HG03066 (cell line): ENCODE measurements at regions not wholly inside any gene's neighbourhood (a gene's known extent, or its start where the extent isn't known, plus 50 kb on each side); places are given as distances from the start of the nearest gene placed in this dataset.

Source experiments
- ATAC-seq: cut with Tn5 transposase; IDR thresholded peaks from one replicate; pipeline ENCODE4 v1.9.1; 2021; ENCODE audit warnings: low read depth; ENCODE audit not compliant: unreplicated experiment

DNA sequence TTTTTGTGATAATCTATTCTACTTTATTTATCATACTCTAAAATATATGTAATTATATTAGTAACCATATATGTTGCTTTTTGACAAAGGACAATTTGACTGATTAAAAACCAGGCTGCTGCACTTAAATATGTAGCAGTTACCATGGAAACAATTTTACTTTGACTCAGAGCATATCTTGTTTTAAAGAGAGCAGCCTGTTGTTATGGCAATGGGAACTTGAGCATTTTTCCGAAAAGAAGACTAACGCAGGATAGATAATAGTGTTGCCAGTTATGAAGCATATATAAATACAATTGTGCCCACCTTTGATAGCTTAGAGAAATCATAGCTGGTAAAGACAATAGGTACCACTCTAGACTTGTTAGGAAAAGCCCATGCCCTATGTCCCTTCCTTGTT is 283.0 kb downstream of the GASK1B start:
- ATAC-seq: no peak

DNA sequence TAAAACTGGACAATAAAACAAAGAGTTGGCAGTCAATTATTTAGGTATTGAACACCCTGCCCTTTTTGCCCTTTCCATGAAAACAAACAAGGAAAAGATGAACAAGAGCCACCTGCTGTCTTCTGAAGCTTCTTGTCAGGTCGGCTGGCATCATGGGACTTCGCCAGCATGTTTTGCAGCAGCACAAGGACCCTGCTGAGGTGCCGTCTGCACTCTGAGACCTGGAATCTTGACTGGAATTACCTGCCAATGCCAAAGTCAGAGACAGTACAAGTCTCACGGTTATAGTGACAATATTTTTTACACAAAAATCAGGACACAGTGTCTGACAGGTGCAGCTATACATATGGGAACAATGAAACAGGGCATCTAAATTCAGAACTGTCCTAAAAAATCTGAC is 284.5 kb downstream of the GASK1B start:
- no peak for ATAC-seq

DNA sequence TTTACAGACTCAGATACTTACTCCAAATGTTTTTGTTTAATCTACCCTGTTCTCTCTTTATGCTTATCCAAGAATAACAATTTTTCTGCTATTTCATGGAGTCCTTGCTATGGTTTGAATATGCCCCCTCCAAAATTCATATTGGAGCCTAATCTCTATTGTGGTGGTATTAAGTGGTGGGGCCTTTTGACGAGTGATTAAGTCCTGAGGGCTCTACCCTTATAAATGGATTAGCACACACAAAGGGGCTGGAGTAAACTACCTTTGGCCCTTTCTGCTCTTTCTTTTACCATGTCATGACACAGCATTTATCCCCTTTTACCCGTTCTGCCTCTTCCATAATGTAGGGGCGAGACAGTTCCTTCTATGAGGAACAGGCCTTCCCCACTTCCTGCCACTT is 285.5 kb downstream of the GASK1B start:
- ATAC-seq: no peak

DNA sequence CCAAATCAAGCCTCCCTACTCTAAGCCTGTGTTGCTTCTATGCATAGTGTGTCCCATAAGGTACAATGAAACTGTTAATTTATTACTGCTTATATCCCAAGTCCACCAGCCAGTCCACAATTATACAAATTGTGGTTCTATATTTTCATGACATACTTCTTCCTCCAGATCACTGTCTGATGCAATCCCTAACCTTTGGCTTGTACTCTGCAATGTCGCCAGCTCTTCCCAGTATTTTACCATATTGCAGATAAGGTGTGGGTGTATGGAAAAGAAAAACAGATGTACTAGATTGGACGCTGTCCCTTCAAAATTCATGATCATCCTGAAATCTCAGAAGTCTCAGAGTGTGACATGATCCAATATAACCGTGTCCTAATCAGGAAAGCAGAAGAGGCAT is 286.2 kb downstream of the GASK1B start:
- no peak for ATAC-seq

DNA sequence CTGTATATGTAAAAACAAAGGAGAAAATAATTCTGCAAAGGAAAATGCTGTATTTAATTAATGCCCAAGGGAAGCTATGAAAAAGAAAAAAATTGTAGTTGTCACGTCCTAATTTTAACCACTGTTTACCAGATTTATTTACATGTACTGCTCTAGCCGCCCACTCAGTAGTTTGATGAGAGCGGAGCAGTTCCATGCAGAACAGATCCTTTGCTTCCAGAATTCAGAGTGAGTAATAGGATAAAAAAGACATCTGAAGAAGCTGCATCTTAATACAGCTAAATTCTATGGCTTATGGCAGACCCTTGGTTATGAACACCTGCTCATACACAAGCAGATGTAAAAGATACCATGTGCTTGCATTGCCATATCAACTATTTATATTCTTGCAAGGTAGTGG is 287.0 kb downstream of the GASK1B start:
- no peak for ATAC-seq

DNA sequence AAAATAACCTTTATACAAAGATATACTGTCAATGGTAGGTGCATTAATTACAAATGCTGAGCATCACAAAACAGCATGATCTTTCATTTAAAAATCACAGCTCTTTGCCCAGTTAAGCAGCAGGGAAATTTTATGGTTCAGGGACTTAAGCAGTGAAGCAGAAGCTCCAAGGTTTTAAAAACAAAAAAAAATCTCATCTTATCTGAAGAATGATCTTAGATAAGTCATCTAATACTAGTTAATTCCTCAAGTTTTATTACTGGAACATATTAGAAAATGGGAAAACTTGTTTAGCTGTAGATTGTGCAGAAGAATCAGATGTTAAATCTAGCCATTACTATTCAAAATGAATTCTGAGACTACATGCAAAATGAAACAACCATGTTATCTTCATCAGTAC is 289.9 kb downstream of the GASK1B start:
- no peak for ATAC-seq

DNA sequence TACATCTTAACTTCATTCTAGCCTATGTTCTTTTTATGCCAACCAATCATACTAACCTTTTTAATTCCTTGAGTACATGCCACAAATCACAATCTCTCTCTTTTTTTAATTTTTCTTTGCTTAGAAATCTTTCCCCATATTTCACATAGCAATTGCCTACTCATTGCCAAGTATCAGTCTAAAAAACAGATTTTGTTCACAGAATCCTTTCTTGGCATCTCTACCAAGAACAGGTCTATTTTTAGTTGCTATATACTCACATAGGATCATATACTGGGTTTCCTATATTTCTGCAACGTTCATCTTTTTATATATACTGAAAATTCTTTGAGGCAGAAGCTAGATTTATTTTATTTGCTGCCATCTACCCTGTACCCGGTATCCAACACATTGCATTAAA is 292.1 kb downstream of the GASK1B start:
- ATAC-seq: no peak

DNA sequence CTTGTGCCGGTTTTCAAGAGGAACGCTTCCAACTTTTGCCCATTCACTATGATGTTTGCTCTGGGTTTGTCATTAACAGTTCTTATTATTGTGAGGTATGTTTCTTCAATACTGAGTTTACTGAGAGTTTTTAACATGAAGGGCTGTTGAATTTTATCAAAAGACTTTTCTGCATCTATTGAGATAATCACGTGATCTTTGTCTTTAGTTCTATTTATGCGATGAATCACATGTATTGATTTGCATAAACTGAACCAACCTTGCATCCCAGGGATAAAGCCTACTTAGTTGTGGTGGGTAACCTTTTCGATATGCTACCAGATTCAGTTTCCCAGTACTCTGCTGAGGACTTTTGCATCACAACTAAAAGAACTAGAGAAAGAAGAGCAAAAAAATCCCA is 318.0 kb downstream of the GASK1B start:
- ATAC-seq: no peak

DNA sequence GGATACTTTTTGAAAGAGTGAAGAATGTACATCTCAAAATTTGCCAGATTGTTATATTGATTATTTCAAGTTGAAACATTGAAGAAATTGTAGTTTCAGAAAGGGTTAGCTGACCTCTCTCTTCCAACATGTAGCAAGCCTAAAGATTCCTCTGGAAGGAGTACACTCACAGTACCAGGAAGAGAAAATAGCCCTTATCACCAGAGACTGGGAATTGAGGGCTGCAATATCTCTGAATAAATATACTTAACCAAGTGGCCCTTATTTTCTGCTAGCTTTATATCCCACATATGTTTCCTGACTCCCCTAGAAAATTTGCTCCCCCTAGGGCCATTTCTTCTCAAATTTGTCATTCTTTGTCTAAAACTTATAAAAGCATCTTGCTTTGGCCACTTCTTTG is 332.2 kb downstream of the GASK1B start:
- no peak for ATAC-seq

DNA sequence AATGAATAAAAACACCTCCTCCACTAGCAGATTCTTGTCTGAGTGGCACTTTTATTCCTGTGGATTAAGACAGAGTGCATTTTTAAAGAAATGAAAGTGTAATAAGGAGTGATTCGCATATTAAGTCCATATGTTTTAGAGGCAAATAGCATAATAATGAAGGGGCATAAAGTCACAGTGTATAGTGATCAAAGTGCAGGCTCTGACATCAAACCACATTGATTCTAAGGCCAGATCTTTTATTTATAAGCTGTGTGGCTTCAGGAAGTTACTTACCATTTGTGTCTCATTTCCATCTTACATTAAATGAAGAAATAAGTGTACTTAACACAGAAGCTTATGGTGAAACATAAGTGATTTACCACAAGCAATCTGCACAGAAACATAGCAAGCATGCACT is 332.8 kb downstream of the GASK1B start:
- no peak for ATAC-seq

DNA sequence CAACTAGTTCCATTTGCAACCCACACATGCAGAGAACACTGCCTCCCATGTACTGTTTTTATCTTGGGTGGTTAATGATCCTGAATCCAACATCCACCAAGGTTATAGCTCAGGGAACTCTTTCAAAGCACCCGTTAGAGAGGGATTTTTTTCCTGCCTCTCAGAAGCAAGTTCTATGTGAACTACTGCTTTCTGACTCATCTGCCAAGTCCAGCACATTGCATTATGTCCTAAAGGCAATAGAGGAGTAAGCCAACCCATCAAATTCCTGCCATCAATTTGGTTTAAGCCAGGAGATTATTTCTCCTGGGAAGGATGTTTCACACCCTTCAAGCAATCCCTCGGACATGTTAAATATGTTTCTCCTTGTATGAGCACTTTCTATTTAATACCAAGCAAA is 334.5 kb downstream of the GASK1B start:
- ATAC-seq: no peak

DNA sequence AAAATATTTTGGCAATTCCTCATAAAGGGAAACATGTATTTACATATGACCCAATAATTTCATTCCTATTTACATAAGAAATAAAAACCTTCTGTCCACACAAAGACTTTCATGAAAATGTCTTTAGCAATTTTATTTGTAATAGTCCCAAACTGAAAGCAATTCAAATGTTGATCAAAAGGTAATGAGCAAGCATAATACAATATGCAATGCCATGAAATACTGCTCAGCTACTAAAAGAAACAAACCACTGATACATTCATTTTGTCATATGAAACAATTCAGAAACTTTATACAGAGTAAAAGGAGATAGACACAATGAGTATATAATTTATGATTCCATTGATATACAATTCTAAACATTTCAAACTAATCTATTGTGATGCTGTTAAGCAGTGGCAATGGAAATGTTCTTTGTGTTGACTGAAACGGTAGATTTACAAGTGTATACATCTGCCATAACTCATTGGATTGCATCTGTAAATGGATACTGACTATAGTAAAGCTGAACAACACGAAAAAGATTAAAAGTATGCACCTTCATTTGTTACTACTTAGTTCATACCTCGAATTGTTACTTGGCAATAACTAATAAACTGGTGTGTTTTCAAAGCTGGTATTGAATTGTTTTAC is 335.6 kb downstream of the GASK1B start:
- ATAC-seq: no peak

DNA sequence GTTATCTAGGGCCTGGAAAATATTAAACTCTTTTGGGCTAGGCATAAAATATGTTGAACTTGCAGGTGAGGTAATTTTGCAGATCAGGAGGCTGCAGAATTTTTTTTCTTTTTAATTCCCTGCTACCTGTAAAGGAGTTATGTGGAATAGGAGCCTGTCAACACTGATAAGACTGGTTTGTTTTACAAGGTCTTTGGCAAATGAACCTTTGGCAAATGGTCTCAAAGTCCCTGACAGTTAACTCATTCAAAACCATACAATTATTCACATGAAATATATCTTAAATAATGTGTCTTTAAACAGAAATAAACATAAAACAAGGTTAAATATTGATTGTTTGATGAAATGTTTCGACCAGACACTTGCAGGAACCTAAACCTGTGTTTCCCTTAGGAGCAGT is 340.2 kb downstream of the GASK1B start:
- no peak for ATAC-seq

DNA sequence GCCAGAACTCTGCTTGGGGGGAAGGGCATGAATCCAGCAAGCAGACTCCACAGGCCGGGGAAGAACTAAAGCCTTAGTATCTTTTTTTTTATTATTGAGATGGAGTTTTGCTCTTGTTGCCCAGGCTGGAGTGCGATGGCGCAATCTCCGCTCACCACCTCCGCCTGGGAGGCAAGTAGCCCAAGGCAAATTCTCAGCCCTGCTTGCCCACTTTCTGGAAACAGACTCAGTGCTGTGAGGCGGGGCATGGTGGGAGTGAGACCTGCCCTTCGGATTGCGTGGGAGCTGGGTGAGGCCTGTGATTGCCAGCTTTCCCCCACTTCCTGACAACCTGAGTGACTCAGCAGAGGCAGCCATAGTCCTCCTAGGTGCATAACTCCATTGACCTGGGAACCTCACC is 348.8 kb downstream of the GASK1B start:
- no peak for ATAC-seq

DNA sequence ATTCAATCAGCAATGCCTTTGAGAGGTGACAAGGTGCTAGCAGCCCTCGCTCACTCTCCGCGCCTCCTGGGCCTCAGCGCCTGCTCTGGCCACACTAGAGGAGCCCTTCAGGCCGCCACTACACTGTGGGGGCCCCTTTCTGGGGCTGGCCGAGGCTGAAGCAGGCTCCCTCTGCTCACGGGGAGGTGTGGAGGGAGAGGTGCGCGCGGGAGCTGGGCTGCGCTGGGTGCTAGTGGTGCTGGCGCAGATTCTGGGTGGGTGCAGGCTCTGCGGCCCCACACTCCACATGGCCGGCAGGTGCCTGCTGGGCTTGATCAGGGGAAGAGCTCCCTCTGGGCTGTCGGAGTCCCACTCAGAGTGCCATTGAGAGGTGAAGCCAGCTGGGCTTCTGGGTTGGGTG is 351.0 kb downstream of the GASK1B start:
- ATAC-seq: no peak

DNA sequence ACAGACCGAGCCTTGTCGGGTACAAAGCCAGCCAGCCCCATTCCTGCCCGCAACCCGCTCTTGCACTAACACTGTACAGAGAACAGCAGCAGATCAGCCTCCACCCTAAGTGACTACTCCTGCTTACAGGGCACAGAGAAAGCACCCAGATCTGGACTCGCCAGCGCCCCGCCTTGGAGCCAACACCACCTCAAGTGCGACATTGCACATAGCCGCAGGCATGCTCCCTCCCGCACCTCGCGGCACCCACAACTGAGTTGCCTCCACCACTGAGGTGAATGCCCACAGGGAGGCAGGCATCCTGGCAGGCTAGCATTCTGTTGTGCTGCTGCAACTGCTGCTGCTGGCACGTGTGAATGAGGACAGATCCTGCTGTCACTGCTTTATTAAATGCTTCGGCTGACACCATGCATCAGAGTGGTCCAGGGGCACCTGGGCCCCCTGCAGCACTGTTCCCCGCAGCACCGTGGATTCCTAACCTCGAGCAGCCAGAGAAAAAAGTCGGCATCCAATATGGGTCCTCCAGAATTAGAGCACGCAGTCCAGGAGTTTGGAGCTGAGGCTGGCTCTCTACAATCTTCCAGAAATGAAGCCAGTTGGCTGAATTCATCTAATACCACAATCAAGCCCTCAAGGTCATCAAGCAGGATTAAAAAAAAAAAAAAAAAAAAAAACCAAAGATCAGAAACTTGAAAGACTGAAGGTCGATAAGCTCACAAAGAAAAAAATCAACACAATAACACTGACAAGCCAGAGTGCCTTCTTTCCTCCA is 352.9 kb downstream of the GASK1B start:
- no peak for ATAC-seq

DNA sequence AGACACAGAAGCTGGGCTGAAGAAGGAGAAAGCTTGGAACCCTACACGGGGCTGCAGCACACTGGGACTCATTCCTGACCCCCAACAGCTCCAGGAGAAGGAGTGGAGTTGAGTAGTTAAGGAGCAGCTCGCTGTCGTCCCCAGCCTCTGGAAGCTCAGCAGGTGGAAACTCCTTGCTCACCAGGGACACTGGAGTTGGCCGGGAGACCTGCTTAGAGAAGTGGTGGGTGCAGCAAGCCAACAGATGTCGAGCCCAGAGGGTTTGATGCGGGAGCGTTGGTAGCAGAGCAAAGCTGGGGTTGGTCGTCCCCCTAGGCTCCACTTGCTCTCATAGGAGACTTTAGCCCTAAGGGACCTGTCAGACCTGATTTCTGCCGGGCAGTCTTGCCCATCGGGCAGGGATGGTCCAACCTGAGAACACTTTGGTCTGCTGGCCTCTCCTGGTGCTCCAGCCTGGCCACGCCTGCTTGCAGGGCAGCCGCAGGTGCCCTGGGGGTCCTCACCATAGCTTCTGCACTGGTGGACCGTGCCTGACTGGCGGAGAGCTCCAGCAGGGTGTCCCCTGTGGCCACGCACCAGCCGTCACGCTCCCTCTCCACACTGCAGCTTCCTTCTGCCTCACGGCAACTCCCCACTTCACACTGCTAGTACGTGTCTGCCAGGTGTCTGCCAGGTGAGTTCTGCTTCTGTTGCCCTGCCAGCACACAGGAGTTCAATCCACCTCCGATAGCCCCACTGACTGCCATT is 353.7 kb downstream of the GASK1B start:
- ATAC-seq: no peak

DNA sequence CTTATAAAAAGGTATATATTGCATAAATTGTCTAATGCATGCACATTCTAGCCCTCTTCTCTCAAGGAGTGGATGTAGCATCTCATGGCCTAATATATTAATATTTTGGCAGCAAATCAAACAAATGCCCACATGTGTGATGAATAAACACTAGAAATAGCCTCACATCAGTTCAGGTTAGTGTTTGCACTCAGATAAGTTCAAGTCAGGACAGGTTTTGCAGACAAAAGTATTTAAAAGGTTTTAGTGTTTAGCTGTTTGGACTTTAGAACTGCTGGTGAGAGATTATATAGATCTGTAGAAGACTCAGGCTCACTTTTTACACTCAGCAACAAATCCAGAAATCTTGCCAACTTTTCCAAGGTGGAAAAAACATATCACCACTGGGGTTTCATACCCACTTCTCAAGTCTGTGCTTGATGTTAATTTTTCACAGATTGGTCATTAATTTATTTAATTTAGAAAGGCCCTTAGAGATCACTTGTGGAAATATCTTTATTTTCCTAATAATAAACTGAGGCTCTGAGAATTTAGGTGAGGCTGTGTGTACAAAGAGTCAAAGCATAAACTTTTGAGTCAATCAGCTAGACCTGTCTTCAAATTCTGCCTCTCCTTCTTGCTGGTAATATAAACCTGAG is 362.6 kb downstream of the GASK1B start:
- no peak for ATAC-seq

DNA sequence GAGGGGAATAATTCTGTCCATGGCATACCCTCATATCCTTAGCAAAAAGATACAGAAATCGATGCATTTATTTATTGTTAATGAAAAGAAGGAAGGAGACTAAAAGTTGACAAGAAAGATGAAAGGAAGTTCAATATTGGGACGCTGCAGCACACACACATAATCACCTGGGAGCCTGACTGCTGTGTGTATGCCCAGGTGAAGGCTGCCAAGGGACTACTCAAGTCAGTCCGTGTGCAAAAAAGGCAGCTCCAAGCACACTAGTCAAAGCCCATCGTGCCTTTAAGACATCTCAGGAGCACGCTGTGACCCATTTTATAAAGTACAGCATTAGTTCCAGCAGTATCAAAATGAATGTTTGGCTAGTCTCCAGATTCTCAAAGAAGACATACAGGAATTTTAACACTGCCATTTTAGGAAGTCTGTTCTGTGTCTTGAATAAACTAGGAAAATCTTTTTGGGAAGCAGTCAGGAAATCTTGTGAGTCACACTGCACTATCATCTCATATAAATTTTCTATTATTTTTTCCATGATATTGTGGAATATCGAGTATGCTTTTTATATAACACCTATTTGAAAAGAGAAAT is 363.9 kb downstream of the GASK1B start:
- ATAC-seq: no peak

DNA sequence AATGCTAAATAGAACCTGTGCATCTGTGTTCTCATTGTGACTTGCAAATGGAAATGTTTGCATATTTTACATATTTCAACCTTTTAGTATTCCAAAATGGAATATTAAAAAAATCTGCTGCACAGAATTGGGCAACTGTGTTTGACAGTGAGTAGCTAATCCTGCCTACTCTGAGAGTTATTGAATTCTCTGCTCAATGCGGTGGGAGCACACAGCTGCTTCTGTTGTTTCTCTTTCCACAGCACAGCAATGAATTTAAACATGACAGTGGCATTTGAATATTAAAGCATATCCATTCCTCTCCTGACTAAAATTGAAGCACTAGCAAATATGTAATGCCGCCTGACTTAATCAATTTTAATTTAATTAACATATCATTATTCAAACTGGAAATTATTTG is 366.6 kb downstream of the GASK1B start:
- ATAC-seq: no peak

DNA sequence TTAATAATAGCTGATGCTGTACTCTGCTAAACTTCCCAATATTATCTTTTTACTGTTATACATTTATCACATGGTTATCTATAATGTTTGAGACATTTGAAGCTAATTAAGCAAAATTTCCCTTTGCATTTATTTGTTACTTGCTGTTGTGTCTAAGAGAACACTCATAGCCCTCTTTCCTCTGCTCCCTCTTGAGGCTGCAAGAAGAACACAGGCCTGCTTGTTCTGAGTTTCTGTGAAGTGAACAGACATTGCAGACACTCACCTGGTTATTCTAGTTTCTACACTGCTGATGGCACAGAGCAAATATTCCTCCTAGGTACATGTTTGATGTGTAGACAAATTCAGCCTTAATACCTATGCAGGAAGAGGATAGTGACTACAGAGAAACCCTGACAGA is 367.8 kb downstream of the GASK1B start:
- ATAC-seq: no peak
